ENCODE measurements at regions not wholly inside any gene's neighbourhood (a gene's known extent, or its start where the extent isn't known, plus 50 kb on each side); places are given as distances from the start of the nearest gene placed in this dataset.

- TF ChIP-seq CTCF (tag by site-specific recombination; IDR thresholded peaks at IDR 0.05): no peak
- TF ChIP-seq WT1 (tag by site-specific recombination; IDR thresholded peaks at IDR 0.05): no peak
- TF ChIP-seq ZNF76 (tag by site-specific recombination; IDR thresholded peaks at IDR 0.05; ENCODE audit: borderline replicate concordance, low read depth): no peak
- no peak for TF ChIP-seq ZNF26 (tag by site-specific recombination; IDR thresholded peaks at IDR 0.05)
- no peak for TF ChIP-seq ZSCAN30 (tag by site-specific recombination; IDR thresholded peaks at IDR 0.05)
- TF ChIP-seq BCL11A (tag by site-specific recombination; IDR thresholded peaks at IDR 0.05; ENCODE audit: low read depth): no peak
- no peak for TF ChIP-seq ZNF138 (tag by site-specific recombination; IDR thresholded peaks at IDR 0.05; ENCODE audit: borderline replicate concordance)
Measured at GRCh38 chr3:159265705-159266104, 463.9 kb downstream of the MFSD1 start.

Measured in HEK293 (cell line).